ENCODE measurements at regions not wholly inside any gene's neighbourhood (a gene's known extent, or its start where the extent isn't known, plus 50 kb on each side); places are given as distances from the start of the nearest gene placed in this dataset.

DNA sequence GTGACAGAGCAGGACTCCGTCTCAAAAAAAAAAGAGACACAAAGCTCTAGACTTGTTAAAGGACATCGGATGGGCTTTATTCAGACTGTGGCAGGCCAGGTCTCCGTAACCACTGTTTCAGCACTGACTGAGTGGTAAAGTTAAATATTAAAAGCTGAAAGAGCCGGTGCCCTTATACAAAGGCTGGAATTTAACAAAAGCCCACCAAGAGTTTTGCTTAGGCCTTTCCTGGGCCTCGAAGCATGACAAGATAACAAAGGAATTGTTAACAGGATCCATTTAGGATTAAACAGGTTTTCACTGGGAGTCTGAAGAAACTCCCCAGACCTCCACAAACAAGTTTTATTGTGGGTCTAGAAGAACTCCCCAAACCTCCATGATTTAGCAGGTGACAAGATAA is 727.8 kb downstream of the TYW1 start:
- TF ChIP-seq EZH2phosphoT487 (IDR thresholded peaks at IDR 0.05; ENCODE audit: low read length) = no peak
- TF ChIP-seq, protein P1, sequence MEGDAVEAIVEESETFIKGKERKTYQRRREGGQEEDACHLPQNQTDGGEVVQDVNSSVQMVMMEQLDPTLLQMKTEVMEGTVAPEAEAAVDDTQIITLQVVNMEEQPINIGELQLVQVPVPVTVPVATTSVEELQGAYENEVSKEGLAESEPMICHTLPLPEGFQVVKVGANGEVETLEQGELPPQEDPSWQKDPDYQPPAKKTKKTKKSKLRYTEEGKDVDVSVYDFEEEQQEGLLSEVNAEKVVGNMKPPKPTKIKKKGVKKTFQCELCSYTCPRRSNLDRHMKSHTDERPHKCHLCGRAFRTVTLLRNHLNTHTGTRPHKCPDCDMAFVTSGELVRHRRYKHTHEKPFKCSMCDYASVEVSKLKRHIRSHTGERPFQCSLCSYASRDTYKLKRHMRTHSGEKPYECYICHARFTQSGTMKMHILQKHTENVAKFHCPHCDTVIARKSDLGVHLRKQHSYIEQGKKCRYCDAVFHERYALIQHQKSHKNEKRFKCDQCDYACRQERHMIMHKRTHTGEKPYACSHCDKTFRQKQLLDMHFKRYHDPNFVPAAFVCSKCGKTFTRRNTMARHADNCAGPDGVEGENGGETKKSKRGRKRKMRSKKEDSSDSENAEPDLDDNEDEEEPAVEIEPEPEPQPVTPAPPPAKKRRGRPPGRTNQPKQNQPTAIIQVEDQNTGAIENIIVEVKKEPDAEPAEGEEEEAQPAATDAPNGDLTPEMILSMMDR (IDR thresholded peaks at IDR 0.05; ENCODE audit: low read length) = no peak
- no peak for TF ChIP-seq EZH2 (optimal IDR thresholded peaks at IDR 0.05; ENCODE audit: low read depth, low read length)
- H4K20me1 ChIP-seq (ENCODE audit: insufficient read depth, low read length) = no peaks in the 10 kb centered on the region
- H3K9me2 ChIP-seq (replicated peaks; ENCODE audit: insufficient read depth, low read length) = no peaks in the 10 kb centered on the region
- H3K36me3 ChIP-seq (replicated peaks; ENCODE audit: insufficient read depth, low read length) = no peaks in the 10 kb centered on the region
- H3K4me2 ChIP-seq (ENCODE audit: low read depth, low read length) = no peak overlapping the region
- no peak overlapping the region for H3K4me3 ChIP-seq (ENCODE audit: low read length)
- H3K79me2 ChIP-seq (ENCODE audit: low read length) = no peaks in the 10 kb centered on the region
- no peaks in the 10 kb centered on the region for H3K9me3 ChIP-seq (replicated peaks; ENCODE audit: insufficient read depth, low read length)
- H3K4me1 ChIP-seq (ENCODE audit: low read length) = no peaks in the 10 kb centered on the region
- no peaks in the 10 kb centered on the region for H3F3A ChIP-seq (ENCODE audit: insufficient read depth, low read length)
- H3K27ac ChIP-seq (ENCODE audit: low read length) = no peak overlapping the region
- no peaks in the 10 kb centered on the region for H3K27me3 ChIP-seq (replicated peaks; ENCODE audit: insufficient read depth, low read length)
- no peak overlapping the region for H2AFZ ChIP-seq (ENCODE audit: low read length)
- DNase-seq = no peak
- no peak overlapping the region for H3K9ac ChIP-seq (ENCODE audit: low read length)

DNA sequence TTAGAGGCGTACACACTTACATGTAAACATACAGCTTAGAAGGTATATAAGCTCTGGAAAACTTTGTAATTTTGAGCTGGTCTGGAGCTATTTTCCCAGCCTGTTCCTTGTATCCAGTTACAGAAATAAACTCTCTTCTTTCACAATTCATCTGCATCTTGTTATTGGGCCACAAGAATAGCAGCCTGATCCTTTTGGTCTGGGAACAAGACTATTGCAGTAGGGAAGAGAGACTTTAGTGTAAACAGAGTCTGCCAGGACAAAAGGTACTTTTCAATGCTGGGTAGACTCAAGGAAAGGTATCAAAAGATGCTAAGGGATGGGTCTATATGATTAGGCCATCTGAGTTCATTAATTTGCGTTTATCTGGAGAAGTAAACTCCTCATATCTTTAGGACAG is 728.3 kb downstream of the TYW1 start:
- Histone ChIP-seq H3K36me3 (replicated peaks; ENCODE audit: insufficient read depth, low read length) (no peaks in the 10 kb centered on the region), H3K27me3 (replicated peaks; ENCODE audit: insufficient read depth, low read length) (no peaks in the 10 kb centered on the region), H3K27ac (ENCODE audit: low read length) (no peak overlapping the region), H4K20me1 (ENCODE audit: insufficient read depth, low read length) (no peaks in the 10 kb centered on the region), H3K79me2 (ENCODE audit: low read length) (no peaks in the 10 kb centered on the region), H3K4me1 (ENCODE audit: low read length) (no peaks in the 10 kb centered on the region), H3K9ac (ENCODE audit: low read length) (no peak overlapping the region), H3F3A (ENCODE audit: insufficient read depth, low read length) (no peaks in the 10 kb centered on the region), H3K4me2 (ENCODE audit: low read depth, low read length) (no peak overlapping the region), H3K9me2 (replicated peaks; ENCODE audit: insufficient read depth, low read length) (no peaks in the 10 kb centered on the region), H3K4me3 (ENCODE audit: low read length) (no peak overlapping the region), H3K9me3 (replicated peaks; ENCODE audit: insufficient read depth, low read length) (no peaks in the 10 kb centered on the region), H2AFZ (ENCODE audit: low read length) (no peak overlapping the region)
- DNase-seq = no peak
- TF ChIP-seq EZH2phosphoT487 (IDR thresholded peaks at IDR 0.05; ENCODE audit: low read length) (no peak), EZH2 (optimal IDR thresholded peaks at IDR 0.05; ENCODE audit: low read depth, low read length) (no peak)
- TF ChIP-seq, protein P1 (IDR thresholded peaks at IDR 0.05; ENCODE audit: low read length) = no peak

DNA sequence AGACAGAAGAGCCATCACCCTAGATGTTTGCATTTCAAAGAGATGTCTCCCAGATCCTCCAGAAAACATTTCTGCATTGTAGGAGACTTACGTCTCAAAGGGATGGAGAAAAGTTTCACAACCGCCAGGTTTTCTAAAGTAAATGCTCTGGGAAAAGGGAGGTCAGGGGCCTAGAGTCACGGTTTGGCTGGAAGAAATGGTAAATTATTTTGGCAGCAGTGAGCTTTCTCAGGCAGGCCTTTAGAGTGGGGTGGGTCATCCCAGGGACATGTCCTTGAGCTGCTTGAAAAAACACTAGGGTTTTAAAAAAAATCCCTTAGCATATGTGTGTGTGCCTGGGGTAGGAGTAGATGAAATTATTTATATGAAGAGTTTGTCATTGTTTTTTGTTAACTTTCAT is 728.8 kb downstream of the TYW1 start:
- H3K9ac ChIP-seq (ENCODE audit: low read length) = no peak overlapping the region
- no peaks in the 10 kb centered on the region for H3K9me3 ChIP-seq (replicated peaks; ENCODE audit: insufficient read depth, low read length)
- no peaks in the 10 kb centered on the region for H3K9me2 ChIP-seq (replicated peaks; ENCODE audit: insufficient read depth, low read length)
- no peak overlapping the region for H3K27ac ChIP-seq (ENCODE audit: low read length)
- H3K4me3 ChIP-seq (ENCODE audit: low read length) = no peak overlapping the region
- DNase-seq = no peak
- no peak overlapping the region for H3K4me2 ChIP-seq (ENCODE audit: low read depth, low read length)
- no peak overlapping the region for H2AFZ ChIP-seq (ENCODE audit: low read length)
- no peaks in the 10 kb centered on the region for H3K27me3 ChIP-seq (replicated peaks; ENCODE audit: insufficient read depth, low read length)
- no peaks in the 10 kb centered on the region for H3F3A ChIP-seq (ENCODE audit: insufficient read depth, low read length)
- TF ChIP-seq EZH2phosphoT487 (IDR thresholded peaks at IDR 0.05; ENCODE audit: low read length) (no peak), EZH2 (optimal IDR thresholded peaks at IDR 0.05; ENCODE audit: low read depth, low read length) (no peak)
- TF ChIP-seq, protein P1 (IDR thresholded peaks at IDR 0.05; ENCODE audit: low read length) = no peak
- no peaks in the 10 kb centered on the region for H4K20me1 ChIP-seq (ENCODE audit: insufficient read depth, low read length)
- H3K4me1 ChIP-seq (ENCODE audit: low read length) = no peaks in the 10 kb centered on the region
- H3K79me2 ChIP-seq (ENCODE audit: low read length) = no peaks in the 10 kb centered on the region
- no peaks in the 10 kb centered on the region for H3K36me3 ChIP-seq (replicated peaks; ENCODE audit: insufficient read depth, low read length)
